Neutrophil (primary cell): ENCODE measurements at regions not wholly inside any gene's neighbourhood (a gene's known extent, or its start where the extent isn't known, plus 50 kb on each side); places are given as distances from the start of the nearest gene placed in this dataset.

Source experiments
- H3K27ac ChIP-seq: fragments of 200-600 bp; sonication (generic); 2 replicates; pipeline ENCODE4 v1.5.1; 2016; ENCODE audit warnings: mild to moderate bottlenecking, moderate library complexity
- H3K27me3 ChIP-seq: fragments of 200-600 bp; sonication (generic); 2 replicates; pipeline ENCODE4 v1.6.0; 2016; ENCODE audit warnings: mild to moderate bottlenecking
- H3K36me3 ChIP-seq: fragments of 200-600 bp; sonication (generic); 2 replicates; pipeline ENCODE4 v1.5.1; 2017
- H3K4me1 ChIP-seq, 2 experiments: fragments of 200-600 bp in 1 of 2; sonication (generic) in 1 of 2; 1 replicate in 1 of 2; 2 replicates in 1 of 2; pipeline versions ENCODE4 v1.5.1 to v1.6.1; 2013 to 2016; ENCODE audit warnings: low read depth in 1 of 2, low read length in 1 of 2, mild to moderate bottlenecking in 1 of 2, moderate library complexity in 1 of 2; ENCODE audit not compliant: control insufficient read depth in 1 of 2, insufficient read depth in 1 of 2
- H3K4me3 ChIP-seq, 2 experiments: fragments of 200-600 bp in 1 of 2; sonication (generic) in 1 of 2; 1 replicate in 1 of 2; 2 replicates in 1 of 2; pipeline ENCODE4 v1.5.1; 2013 to 2016; ENCODE audit warnings: low read depth in 1 of 2, low read length in 1 of 2, mild to moderate bottlenecking in 1 of 2, moderate library complexity in 1 of 2
- H3K9me3 ChIP-seq: fragments of 200-600 bp; sonication (generic); 2 replicates; pipeline ENCODE4 v1.5.1; 2016
- CTCF ChIP-seq: fragments of 200-600 bp; sonication (generic); IDR thresholded peaks from 2 replicates; pipeline ENCODE4 v1.5.1; 2016; ENCODE audit warnings: antibody characterized with exemption

DNA sequence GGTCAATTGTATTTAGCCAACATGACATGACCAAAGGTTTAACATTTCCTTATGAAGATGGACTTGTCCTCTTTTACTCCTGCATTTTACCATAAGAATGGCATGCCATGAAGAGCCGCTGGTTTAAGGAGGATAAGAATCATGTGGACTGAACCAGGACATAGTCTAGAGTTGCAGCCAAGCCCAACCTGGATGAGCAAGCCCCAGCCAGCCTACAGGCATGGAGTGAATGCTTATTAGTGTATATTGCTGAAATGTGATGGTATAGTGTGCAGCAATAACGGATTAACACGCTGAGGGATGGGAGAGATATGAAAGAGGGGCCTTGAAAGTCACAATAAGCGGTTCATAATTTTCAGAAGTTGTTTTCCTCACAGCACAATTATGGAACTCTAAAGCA lies 523.2 kb downstream of the NTRK2 start:
- Histone ChIP-seq H3K36me3 (no peaks in the 10 kb centered on the region), H3K27me3 (no peaks in the 10 kb centered on the region), H3K4me1 (no peaks in the 10 kb centered on the region), H3K4me3 (no peak overlapping the region), H3K27ac (no peak overlapping the region), H3K9me3 (no peaks in the 10 kb centered on the region)
- no peak for TF ChIP-seq CTCF

DNA sequence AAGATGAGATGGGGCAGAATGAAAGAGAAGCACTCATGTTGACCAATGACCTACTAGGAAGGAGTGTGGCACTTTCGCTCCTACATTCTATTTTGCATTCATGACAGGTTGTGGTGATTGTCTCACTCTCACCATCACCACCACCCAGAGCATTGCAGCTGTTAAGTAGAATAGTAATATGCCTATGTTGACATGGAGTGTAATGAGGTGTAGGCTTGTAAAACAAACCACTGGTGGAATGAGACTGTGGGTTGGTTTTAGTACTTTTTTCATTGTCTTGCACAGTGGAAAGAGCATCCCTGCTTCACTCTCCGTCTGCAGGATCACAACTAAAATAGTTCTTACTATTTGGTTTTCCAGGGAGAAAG lies 516.7 kb downstream of the NTRK2 start:
- no peaks in the 10 kb centered on the region for H3K27me3 ChIP-seq
- no peak overlapping the region for H3K27ac ChIP-seq
- H3K9me3 ChIP-seq: no peaks in the 10 kb centered on the region
- no peak for TF ChIP-seq CTCF
- no peaks in the 10 kb centered on the region for H3K4me1 ChIP-seq
- no peak overlapping the region for H3K4me3 ChIP-seq
- no peaks in the 10 kb centered on the region for H3K36me3 ChIP-seq

GRCh38 chr9:85185486-85186217 lies 516.1 kb downstream of the NTRK2 start:
- Histone ChIP-seq H3K27me3 (no peaks in the 10 kb centered on the region), H3K27ac (no peak overlapping the region), H3K4me3 (no peak overlapping the region), H3K4me1 (no peaks in the 10 kb centered on the region), H3K36me3 (no peaks in the 10 kb centered on the region), H3K9me3 (no peaks in the 10 kb centered on the region)
- no peak for TF ChIP-seq CTCF

GRCh38 chr9:85182383-85182782 lies 512.9 kb downstream of the NTRK2 start:
- Histone ChIP-seq H3K4me3 (no peak overlapping the region), H3K27me3 (no peaks in the 10 kb centered on the region), H3K9me3 (no peaks in the 10 kb centered on the region), H3K36me3 (no peaks in the 10 kb centered on the region), H3K27ac (no peak overlapping the region), H3K4me1 (no peaks in the 10 kb centered on the region)
- TF ChIP-seq CTCF: no peak

DNA sequence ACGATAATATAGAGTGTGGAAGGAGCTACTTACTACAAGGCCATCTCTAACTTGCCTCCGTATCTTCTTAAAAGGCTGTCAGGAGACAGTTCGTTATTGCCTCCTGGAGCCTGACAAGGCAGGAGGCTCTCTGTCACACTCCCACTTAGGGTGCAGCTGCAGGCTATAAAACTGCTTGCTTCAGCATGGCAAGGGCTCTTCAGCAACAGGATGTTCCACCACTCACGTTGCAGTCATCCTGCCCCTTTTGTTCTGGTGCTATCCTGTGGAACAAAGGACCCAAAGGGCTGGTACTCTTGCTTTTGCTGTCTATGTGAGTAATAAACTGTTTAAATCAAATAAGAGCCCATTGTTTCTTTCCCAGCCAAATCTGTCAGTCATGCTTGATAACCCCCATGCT lies 508.9 kb downstream of the NTRK2 start:
- Histone ChIP-seq H3K9me3 (no peaks in the 10 kb centered on the region), H3K36me3 (no peaks in the 10 kb centered on the region), H3K27ac (no peak overlapping the region), H3K27me3 (no peaks in the 10 kb centered on the region), H3K4me3 (no peak overlapping the region), H3K4me1 (no peaks in the 10 kb centered on the region)
- no peak for TF ChIP-seq CTCF
